HG02970 (cell line): ENCODE measurements at regions not wholly inside any gene's neighbourhood (a gene's known extent, or its start where the extent isn't known, plus 50 kb on each side); places are given as distances from the start of the nearest gene placed in this dataset.
A peak's percentile ranks its signal among the peaks of the same experiment; 100 is the strongest.

Experiments
- ATAC-seq: cut with Tn5 transposase; IDR thresholded peaks from one replicate; pipeline ENCODE4 v1.9.1; 2021; ENCODE audit warnings: mild to moderate bottlenecking, moderate library complexity, moderate number of reproducible peaks; ENCODE audit not compliant: unreplicated experiment, low FRiP score

DNA sequence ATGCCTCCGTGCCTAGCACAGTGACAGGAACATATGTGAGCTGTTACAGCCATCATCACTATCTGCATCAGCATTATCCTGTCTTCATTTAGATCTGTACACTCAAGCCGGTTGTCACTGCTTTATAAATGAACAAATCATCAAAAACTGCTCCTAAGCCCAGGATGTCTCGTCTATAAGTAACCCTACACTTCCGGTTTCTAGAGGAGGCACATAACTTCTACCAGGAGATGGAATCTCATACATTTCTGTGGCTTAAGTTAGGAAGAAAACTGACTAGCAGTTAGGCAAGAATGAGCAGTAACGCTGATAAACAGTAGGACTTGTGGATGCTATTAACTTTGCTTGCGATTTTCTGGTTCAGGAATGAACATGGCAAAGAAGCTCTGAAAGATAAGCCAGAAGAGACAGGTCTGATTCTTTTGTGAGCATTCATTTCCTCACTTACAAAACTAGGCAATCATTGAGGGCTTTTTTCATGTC lies 1199.2 kb downstream of the SORCS3 start:
- ATAC-seq = no peak

DNA sequence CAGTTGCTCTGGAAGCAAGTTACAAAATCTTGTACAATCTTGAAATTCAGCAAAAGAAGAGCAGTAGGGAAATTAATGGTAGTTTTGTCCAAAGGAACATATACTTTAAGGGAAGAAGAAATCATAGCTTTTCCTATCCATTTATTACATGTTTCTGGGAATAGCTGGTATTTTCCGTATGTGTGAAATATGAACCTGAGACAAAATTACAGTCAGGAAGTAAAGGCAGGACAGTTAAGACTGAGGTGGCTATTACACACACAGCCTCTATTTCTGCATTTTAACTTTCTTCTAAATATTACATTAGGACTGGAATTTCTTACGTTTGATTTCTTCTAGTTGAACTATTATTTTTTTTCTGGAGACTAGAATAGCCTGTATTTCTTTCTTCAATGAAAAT lies 1197.3 kb downstream of the SORCS3 start:
- no peak for ATAC-seq

DNA sequence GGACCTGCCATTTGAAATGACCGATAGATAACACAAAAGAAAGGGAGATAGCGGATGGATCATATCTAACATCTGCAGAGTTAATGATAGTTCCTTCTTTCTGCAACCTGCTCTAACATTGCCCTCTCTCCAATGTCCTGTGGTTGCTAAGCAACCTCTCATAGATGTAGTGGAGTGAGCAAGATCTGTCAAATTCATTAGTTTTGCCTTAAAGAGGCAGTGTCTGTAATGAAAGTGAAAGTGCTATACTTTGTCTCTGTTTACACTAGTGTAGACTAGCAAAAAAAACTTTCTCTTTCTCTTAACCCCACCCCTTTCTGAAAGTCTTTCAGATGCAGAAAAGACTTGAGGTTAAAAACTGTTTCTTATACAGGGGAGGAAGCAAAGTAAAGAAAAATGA lies 1196.9 kb downstream of the SORCS3 start:
- ATAC-seq = peak; percentile 97

GRCh38 chr10:105834261-105835059 lies 1193.4 kb downstream of the SORCS3 start:
- ATAC-seq = no peak

DNA sequence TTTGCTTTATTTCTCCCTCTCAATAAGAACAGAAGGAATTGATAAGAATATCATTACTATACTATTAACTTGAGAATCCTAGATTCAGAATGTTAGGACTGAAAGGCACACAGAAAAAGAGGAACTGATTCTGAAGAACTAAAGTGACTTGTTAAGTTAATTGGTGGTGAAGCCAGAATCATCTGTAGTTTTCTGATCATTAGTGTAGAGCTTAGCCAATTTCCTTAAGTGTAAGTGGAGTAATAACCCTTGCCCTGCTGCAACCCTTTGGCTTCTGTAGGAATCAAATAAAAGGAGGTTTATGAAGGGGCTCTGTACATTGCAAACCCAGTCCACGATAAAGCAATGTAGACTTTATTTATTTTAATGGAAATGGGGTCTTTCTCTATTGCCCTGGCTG lies 1186.0 kb downstream of the SORCS3 start:
- ATAC-seq = no peak

GRCh38 chr10:105807935-105808587 lies 1167.0 kb downstream of the SORCS3 start:
- no peak for ATAC-seq

- ATAC-seq = no peak
These were observed 1162.1 kb downstream of the SORCS3 start for GRCh38 chr10:105803206-105803605.

GRCh38 chr10:105800641-105801040 lies 1159.6 kb downstream of the SORCS3 start:
- ATAC-seq = no peak

DNA sequence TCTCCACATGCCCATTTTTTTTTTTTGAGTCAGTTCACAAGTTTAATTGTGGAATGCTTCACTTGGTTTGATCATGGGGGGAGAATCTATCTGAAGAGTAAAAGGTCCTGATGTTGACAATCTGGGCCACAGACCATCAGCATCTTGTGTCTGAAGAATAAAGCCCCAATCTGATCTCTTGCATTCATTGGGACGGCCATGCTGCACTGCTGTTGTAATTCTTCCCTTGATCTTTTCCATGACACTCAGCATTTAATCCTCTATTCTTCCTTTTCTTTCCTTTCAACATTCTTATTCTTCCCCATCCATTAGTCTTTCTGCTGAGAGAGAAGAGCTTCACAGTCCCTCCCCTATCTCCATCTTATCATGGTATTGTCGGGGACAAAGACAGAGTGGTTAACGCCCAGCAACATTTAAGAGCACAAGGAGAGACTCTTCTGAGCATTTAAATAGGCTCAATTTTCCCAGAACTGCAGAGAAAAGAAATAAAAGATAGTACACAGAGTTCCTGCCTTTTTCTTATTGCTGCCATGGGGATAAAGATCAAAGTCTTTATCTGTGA lies 1157.3 kb downstream of the SORCS3 start:
- no peak for ATAC-seq

DNA sequence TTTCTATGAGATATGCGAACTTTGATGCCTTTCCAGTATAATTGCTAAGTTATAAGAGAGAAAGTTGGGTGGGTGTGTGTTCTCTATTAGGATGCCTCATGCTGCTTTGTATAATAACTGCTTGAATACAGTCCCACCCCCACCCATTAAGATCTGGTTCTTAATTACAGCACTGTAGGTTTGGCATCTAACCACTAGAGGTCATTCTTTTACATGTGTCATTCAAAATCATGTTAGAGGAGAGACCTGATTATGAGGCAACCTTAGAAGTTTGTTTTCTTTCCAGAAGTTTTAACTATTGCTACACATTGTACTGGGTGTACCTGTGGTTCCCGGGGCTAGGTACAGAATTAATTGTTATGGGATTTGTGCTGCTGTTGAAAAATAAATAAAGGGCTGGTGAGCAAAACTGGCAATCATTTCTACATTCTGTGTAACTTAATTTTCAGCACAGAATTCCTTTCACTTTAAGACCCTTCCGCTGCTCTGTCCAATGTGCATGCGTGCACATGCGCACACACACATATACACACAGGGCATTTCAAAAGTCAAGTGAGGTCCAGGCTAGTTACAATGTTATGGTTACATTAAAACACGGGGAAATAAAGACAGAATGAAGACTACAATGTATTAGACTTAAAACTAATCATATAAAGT lies 1156.3 kb downstream of the SORCS3 start:
- no peak for ATAC-seq

DNA sequence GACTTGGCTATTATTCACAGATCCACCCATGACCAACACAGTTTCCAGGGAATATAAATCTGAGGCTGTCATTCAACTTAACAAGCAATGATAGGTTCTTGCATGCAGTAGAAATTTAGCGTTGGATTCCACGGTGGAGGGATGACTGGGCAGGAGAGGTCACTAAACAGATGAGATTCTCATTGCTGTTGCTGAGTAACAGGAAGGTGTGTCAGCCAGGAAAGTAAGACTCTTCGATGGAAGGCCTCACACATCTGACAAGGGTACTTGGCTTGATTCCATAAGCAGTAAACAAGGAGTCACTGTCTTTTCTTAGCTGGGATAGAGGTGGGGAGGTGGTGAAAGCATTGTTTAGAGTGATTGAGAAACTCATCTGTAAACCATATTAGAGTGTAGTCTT lies 1152.0 kb downstream of the SORCS3 start:
- no peak for ATAC-seq

DNA sequence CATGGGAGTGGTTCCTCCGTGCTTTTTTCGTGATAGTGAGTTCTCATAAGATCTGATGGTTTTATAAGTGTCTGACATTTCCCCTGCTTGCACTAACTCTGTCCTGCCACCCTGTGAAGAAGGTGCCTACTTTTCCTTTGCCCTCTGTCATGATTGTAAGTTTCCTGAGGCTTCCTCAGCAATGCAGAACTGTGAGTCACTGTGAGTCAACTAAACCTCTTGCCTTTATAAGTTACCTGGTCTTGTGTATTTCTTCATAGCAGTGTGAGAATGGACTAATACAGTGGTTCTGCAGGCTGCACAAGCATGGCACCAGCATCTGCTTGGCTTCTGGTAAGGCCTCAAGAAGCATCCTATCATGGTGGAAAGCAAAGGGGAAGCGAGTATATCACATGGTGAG lies 1144.6 kb downstream of the SORCS3 start:
- no peak for ATAC-seq

GRCh38 chr10:105783936-105784483 lies 1142.9 kb downstream of the SORCS3 start:
- ATAC-seq = no peak

DNA sequence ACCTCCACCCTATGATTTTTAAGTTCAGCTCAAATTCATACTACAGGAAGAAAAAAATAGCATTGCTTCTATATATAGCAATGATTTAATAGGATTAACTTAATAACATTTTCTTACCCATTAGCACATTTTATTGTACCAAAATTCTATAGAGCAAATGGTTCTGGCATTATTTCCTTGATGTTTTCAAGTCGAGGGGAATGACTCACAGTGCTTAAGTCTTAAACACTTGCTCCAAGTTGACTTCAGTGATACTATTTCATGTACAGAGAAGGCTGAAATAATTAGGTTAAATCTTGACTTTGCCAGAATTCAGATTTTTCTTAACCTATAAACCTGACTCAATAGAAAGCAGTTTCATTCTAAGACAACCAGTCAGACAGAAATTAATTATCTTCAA lies 1133.8 kb downstream of the SORCS3 start:
- no peak for ATAC-seq

DNA sequence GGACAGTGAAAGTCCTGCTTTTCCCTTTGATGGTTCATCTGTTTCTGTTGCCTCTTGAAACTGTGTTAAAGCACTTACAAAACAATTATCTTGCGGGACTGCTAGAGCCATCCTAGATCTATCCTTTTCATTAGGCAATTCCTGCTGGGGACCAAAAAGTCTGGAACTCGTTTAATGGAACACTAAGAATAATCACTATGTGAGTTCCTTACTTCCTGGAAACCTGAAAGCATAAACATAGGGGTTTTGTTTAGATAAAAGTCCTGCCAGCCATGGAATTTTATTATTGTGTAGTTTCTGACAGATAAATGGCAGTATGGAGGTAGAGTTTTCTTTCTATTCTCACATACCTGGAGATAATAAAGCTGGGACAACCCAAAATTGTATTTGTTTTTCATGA lies 1133.3 kb downstream of the SORCS3 start:
- no peak for ATAC-seq

DNA sequence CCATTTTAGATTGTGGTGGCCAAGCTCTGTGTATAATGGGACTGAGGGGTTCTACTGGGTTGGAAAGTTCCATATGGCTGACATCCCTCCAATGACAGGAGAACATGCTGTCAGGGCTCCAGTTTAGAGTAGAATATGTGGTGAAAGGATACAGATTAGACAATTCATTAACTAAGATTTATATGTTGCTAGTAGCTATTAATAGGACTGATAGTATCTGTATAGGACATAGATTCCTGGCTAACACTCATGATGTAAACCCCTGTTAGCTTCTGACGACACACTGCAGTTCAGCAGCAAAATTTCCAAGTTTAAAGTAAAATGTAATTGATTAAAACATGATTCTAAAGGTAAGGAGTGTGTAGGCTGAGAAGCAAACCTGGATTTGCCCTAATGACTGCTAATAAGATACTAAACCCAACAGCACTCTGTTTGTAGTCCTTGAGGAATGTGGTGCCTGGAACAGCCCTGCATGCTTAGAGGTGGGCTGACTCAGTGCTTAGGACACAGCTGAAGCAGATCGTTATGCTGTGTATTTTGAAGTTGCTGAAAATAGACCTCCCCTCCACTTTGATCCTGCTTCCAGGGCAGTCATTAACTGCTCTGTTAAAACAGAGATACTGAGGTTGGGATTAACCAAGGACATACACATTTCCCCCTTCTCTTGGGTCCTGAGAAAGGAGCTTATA lies 1129.6 kb downstream of the SORCS3 start:
- ATAC-seq = no peak

DNA sequence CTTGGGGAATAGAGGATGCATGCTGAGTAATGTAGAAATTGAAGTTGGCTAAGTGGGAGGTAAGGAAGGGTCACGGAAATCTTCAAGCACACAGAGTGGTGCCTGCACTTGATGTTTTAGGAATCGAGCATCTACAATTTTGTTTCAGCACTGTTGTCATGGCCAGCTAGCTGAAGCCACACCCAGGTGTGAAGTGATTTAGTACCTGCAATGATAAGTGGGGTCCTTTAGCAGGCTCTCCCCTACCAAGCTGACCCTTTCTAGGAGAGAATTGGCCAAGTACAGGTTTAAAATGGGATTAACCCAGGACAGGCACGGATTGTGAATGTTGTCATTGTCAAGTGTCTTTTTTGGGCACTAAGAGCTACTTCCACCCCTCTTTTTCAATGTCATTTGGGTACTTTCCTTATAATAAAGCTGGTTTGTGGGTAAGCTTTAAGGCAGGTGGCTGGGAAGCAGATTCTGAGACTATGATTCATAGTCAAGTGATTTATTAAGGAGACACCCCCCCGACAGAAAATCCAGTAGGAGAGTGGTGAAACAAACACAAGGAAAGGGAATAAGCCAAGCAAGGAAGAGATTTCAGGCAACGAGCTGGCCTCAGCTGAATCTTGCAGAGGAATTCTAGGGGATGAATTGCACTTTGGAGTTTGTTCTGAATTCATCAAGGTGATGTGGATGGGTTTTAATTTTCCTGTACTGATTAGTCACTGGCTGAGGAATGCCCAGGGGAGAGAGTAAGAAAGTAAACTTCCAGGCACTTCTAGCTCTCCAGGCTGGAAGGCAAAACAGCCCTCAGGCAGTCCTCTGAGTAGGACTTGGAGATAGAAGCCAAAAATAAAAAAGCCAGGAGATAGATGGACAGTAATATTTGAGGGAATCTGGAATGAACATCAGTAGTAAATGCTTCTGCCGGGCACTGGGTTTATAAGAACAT lies 1128.4 kb downstream of the SORCS3 start:
- no peak for ATAC-seq

DNA sequence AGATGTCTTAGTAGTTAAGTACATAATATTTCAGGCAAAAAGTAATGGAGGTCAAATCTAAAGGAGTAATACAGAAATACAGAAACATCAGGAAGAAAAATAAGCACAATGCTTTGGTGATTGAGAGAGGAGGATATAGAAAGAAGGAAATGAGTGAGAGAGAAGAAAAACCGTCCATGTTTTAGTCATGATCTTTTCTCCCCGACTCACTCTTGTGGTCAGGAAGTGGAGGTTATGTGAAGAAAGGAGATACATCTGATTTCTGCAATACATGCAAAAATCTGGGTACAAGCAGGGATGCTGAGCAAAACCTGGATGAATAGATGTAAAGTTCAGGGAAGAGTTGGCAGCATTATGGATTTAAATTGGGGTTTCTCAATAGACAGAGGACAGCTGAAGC lies 1122.5 kb downstream of the SORCS3 start:
- no peak for ATAC-seq

DNA sequence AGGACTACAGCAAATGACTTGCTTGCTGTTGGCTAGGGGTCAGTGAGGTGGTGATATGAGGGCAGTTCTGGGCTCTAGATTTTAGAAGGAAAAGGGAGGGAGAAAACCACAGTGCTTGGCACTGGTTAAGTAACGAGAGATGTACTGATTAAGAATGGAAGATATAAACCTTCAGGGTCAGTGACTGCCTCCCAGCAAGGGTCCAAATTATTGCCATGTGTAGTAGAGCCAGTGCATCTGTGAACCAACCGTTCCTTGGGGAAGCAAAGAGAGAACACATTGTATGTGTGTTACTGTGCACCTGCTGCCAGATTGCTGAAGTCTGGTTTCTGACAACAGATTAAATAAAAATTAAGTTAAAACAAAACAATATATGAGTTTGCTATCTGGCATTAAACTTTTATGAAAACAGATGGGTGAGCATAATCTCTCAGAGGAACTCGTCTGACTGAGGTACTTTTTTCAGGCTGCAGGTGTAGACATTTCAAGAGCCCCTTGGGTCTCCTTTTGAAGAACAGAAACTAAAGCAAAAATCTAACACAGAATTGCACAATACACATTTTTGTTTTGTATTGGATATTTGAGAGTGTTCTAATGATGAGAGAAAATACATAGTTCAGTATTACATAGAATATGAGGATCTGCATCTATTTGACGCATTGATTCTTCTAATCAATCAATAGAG lies 1120.6 kb downstream of the SORCS3 start:
- no peak for ATAC-seq
